NCI-H345 treated with DMSO at 0.1 percent for 48 hours (cell line): ENCODE measurements at regions not wholly inside any gene's neighbourhood (a gene's known extent, or its start where the extent isn't known, plus 50 kb on each side); places are given as distances from the start of the nearest gene placed in this dataset.
"Not testable (repeated sequence)": the region's sequence is repeated elsewhere in the genome, so short reads cannot be mapped to it uniquely, and the experiment has no call there.

Experiments used
- DNase-seq: peaks from one replicate; lab custom pipeline; 2025; ENCODE audit not compliant: unreplicated experiment; lab: John Stamatoyannopoulos, UW

- DNase-seq: peak; percentile 11
Observed at GRCh38 chr15:98085003-98085639, 124.6 kb downstream of the ARRDC4 start.

GRCh38 chr15:98088307-98088945 is 127.9 kb downstream of the ARRDC4 start:
- not testable (repeated sequence) for DNase-seq

- not testable (repeated sequence) for DNase-seq
Observed at GRCh38 chr15:98089352-98089751, 128.8 kb downstream of the ARRDC4 start.

- DNase-seq: not testable (repeated sequence)
Observed at GRCh38 chr15:98097986-98098385, 137.5 kb downstream of the ARRDC4 start.

- DNase-seq: not testable (repeated sequence)
Observed at GRCh38 chr15:98100606-98101005, 140.1 kb downstream of the ARRDC4 start.

GRCh38 chr15:98103570-98103969 is 143.1 kb downstream of the ARRDC4 start:
- DNase-seq: no peak

GRCh38 chr15:98104386-98105151 is 144.1 kb downstream of the ARRDC4 start:
- not testable (repeated sequence) for DNase-seq

- not testable (repeated sequence) for DNase-seq
Observed at GRCh38 chr15:98106615-98107194, 146.2 kb downstream of the ARRDC4 start.

- no peak for DNase-seq
Observed at GRCh38 chr15:98111806-98112205, 151.3 kb downstream of the ARRDC4 start.

- no peak for DNase-seq
Observed at GRCh38 chr15:98113327-98113726, 152.8 kb downstream of the ARRDC4 start.

- DNase-seq: no peak
Observed at GRCh38 chr15:98120561-98120960, 160.1 kb downstream of the ARRDC4 start.

GRCh38 chr15:98121536-98121935 is 161.0 kb downstream of the ARRDC4 start:
- DNase-seq: no peak

- DNase-seq: no peak
Observed at GRCh38 chr15:98121957-98122356, 161.5 kb downstream of the ARRDC4 start.

GRCh38 chr15:98123297-98123696 is 162.8 kb downstream of the ARRDC4 start:
- no peak for DNase-seq

GRCh38 chr15:98123834-98124233 is 163.3 kb downstream of the ARRDC4 start:
- no peak for DNase-seq

GRCh38 chr15:98124581-98124980 is 164.1 kb downstream of the ARRDC4 start:
- no peak for DNase-seq

- DNase-seq: no peak
Observed at GRCh38 chr15:98126326-98127085, 166.0 kb downstream of the ARRDC4 start.

GRCh38 chr15:98127586-98127985 is 167.1 kb downstream of the ARRDC4 start:
- DNase-seq: no peak

GRCh38 chr15:98131924-98132323 is 171.4 kb downstream of the ARRDC4 start:
- DNase-seq: no peak

- no peak for DNase-seq
Observed at GRCh38 chr15:98134905-98135304, 174.4 kb downstream of the ARRDC4 start.

GRCh38 chr15:98138910-98139309 is 178.4 kb downstream of the ARRDC4 start:
- no peak for DNase-seq
